ENCODE measurements at regions not wholly inside any gene's neighbourhood (a gene's known extent, or its start where the extent isn't known, plus 50 kb on each side); places are given as distances from the start of the nearest gene placed in this dataset.
"Not testable (repeated sequence)": the region's sequence is repeated elsewhere in the genome, so short reads cannot be mapped to it uniquely, and the experiment has no call there.

DNA sequence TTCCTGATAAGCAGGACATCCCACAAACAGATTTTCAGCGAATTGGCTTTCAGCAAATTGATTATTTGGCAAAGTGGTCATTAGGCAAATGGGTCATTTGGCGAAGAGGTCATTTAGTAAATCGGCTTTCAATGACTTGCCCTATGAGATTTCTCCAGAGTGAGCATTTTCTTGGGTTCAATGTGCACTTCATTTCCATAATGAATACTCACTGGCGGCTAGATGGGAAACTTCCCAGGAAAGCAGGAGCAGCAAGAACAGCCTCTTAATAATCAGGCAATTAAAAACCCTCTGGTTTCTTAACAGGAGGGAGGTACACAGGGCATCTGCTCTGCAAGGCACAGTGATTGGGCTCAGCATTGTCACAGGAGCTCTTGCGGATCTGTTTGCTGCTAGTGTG is 51.5 kb upstream of the DEFB108B start:
- not testable (repeated sequence) for H3K36me3 ChIP-seq (ENCODE audit: insufficient read depth); H3K79me2 ChIP-seq (ENCODE audit: insufficient read depth, low read depth); H3K9ac ChIP-seq; H3K27ac ChIP-seq; H3K27me3 ChIP-seq (ENCODE audit: insufficient read depth, low read depth); H2AFZ ChIP-seq (ENCODE audit: low read depth); H3K4me2 ChIP-seq; H4K20me1 ChIP-seq (ENCODE audit: insufficient read depth); H3K4me1 ChIP-seq (ENCODE audit: low read depth, poor library complexity, severe bottlenecking); H3K4me3 ChIP-seq (IDR thresholded peaks at IDR 0.05; ENCODE audit: insufficient read depth, low read depth, low read length)

DNA sequence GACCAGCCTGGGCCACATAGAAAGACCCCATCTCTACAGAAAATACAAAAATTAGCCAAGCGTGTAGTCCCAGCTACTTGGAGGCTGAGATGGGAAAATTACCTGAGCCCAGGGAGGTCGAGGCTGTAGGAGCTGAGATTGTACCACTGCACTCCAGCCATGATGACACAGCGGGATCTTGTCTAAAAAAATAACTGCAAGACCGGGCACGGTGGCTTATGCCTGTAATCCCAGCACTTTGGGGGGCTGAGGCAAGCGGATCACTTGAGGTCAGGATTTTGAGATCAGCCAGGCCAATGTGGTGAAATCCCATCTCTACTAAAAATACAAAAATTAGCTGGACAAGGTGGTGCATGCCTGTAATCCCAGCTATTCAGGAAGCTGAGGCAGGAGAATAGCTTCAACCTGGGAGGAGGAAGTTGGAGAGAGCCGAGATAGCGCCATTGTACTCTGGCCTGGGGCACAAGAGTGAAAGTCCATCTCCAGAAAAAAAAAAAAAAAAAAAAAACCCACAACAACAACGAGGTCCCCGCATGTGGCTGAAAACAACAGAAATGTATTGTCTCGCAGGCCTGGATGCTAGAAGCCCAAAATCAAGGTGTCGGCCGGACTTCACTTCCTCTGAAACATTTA is 50.7 kb upstream of the DEFB108B start:
- not testable (repeated sequence) for H3K79me2 ChIP-seq (ENCODE audit: insufficient read depth, low read depth); H3K4me2 ChIP-seq; H3K36me3 ChIP-seq (ENCODE audit: insufficient read depth); H3K4me1 ChIP-seq (ENCODE audit: low read depth, poor library complexity, severe bottlenecking); H3K27ac ChIP-seq; H2AFZ ChIP-seq (ENCODE audit: low read depth); H3K9ac ChIP-seq; H3K4me3 ChIP-seq (IDR thresholded peaks at IDR 0.05; ENCODE audit: insufficient read depth, low read depth, low read length); H4K20me1 ChIP-seq (ENCODE audit: insufficient read depth); H3K27me3 ChIP-seq (ENCODE audit: insufficient read depth, low read depth)

DNA sequence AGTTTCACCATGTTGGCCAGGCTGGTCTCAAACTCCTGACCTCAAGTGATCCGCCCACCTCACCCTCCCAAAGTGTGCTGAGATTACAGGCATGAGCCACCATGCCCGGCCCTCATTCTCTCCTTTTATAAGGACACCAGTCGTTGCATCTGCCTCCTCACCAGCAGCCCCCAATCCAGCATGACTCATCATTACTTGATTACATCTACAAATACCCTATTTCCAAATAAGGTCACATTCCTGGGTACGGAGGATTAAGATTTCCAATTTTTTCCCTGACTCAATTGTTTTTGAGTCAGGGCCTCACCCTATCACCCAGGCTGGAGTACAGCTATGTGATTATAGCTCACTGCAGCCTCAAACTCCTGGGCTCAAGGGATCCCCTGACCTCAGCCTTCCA is 49.8 kb upstream of the DEFB108B start:
- H3K4me1 ChIP-seq (ENCODE audit: low read depth, poor library complexity, severe bottlenecking); H3K4me2 ChIP-seq; H3K4me3 ChIP-seq (IDR thresholded peaks at IDR 0.05; ENCODE audit: insufficient read depth, low read depth, low read length); H4K20me1 ChIP-seq (ENCODE audit: insufficient read depth); H3K79me2 ChIP-seq (ENCODE audit: insufficient read depth, low read depth); H3K36me3 ChIP-seq (ENCODE audit: insufficient read depth); H3K9ac ChIP-seq; H2AFZ ChIP-seq (ENCODE audit: low read depth); H3K27me3 ChIP-seq (ENCODE audit: insufficient read depth, low read depth); H3K27ac ChIP-seq: not testable (repeated sequence)
